B cell (primary cell): ENCODE measurements at regions not wholly inside any gene's neighbourhood (a gene's known extent, or its start where the extent isn't known, plus 50 kb on each side); places are given as distances from the start of the nearest gene placed in this dataset.

ENCODE experiments used
- ATAC-seq: fragments of 200-7000 bp; cut with Tn5 transposase; one replicate; pipeline ENCODE4 v1.10.0; 2021; ENCODE audit warnings: low read depth, mild to moderate bottlenecking, moderate number of reproducible peaks, moderate library complexity
- CTCF ChIA-PET: fragments of 350-600 bp; sonication (Branson Sonifier 250); formaldehyde crosslinking; loops from one replicate; lab custom pipeline; 2021; ENCODE audit warnings: antibody characterized with exemption, inconsistent platforms; lab: Charles Lee
- POLR2A ChIA-PET: fragments of 350-600 bp; sonication (Branson Sonifier 250); formaldehyde crosslinking; loops from one replicate; lab custom pipeline; 2021; ENCODE audit warnings: antibody characterized with exemption; lab: Charles Lee
- DNase-seq: peaks from one replicate; pipeline ENCODE4 v3.0.0; 2013
- H2AFZ ChIP-seq: 2 replicates; pipeline ENCODE4 v1.6.1; 2012; ENCODE audit warnings: mild to moderate bottlenecking, low read depth, low read length; ENCODE audit not compliant: insufficient read depth, poor library complexity, severe bottlenecking
- H3K27ac ChIP-seq, 2 donors: 1 replicate in 1 of 2; 2 replicates in 1 of 2; pipeline ENCODE4 v1.5.1; 2012 to 2013; ENCODE audit warnings: low read length in 2 of 2, mild to moderate bottlenecking in 2 of 2, moderate library complexity in 1 of 2
- H3K27me3 ChIP-seq, 4 experiments: fragments of 200-600 bp in 1 of 4; sonication (generic) in 1 of 4; replicated peaks in 1 of 4; 1 replicate in 2 of 4; 2 replicates in 2 of 4; pipeline versions ENCODE4 v1.6.1 to v1.7.0; 2013 to 2016; ENCODE audit warnings: low read length in 3 of 4, mild to moderate bottlenecking in 2 of 4, mixed read lengths in 1 of 4, moderate library complexity in 1 of 4; ENCODE audit not compliant: insufficient read depth in 4 of 4, control insufficient read depth in 3 of 4; ENCODE audit errors: control extremely low read depth in 1 of 4
- H3K36me3 ChIP-seq, 2 experiments: replicated peaks in 1 of 2; 1 replicate in 1 of 2; 2 replicates in 1 of 2; pipeline versions ENCODE4 v1.6.1 to v1.7.1; 2013; ENCODE audit warnings: low read length in 1 of 2; ENCODE audit not compliant: insufficient read depth in 2 of 2, control insufficient read depth in 1 of 2; ENCODE audit errors: control extremely low read depth in 1 of 2, extremely low read depth in 1 of 2
- H3K4me1 ChIP-seq, 2 donors: fragments of 200-600 bp in 1 of 2; sonication (generic) in 1 of 2; 1 replicate in 1 of 2; 2 replicates in 1 of 2; pipeline versions ENCODE4 v1.5.1 to v1.6.1; 2013 to 2017; ENCODE audit warnings: low read length in 2 of 2; ENCODE audit not compliant: control insufficient read depth in 2 of 2, insufficient read depth in 2 of 2
- H3K4me2 ChIP-seq: replicated peaks from 2 replicates; pipeline ENCODE3; 2012; ENCODE audit warnings: mild to moderate bottlenecking, low read depth, low read length; ENCODE audit not compliant: poor library complexity, severe bottlenecking
- H3K4me3 ChIP-seq, 5 experiments: fragments of 200-600 bp in 1 of 5; sonication (generic) in 1 of 5; 1 replicate in 3 of 5; 2 replicates in 2 of 5; pipeline versions ENCODE4 v1.5.1 to v1.7.0; 2011 to 2016; ENCODE audit warnings: low read length in 4 of 5, mild to moderate bottlenecking in 4 of 5, low read depth in 2 of 5, control low read depth in 1 of 5, moderate library complexity in 1 of 5; ENCODE audit not compliant: insufficient read depth in 1 of 5; ENCODE audit errors: control extremely low read depth in 1 of 5, extremely low read depth in 1 of 5
- H3K79me2 ChIP-seq: fragments of 200-600 bp; sonication (generic); one replicate; pipeline ENCODE4 v1.6.0; 2016; ENCODE audit warnings: low read length; ENCODE audit not compliant: control insufficient read depth, insufficient read depth
- H3K9ac ChIP-seq: fragments of 200-600 bp; sonication (generic); 2 replicates; pipeline ENCODE4 v1.6.1; 2017; ENCODE audit warnings: mild to moderate bottlenecking, low read length, moderate library complexity
- H3K9me3 ChIP-seq, 3 donors: one replicate each; pipeline versions ENCODE4 v1.6.1 to v1.7.1; 2013; ENCODE audit warnings: low read length in 2 of 3; ENCODE audit not compliant: control insufficient read depth in 2 of 3, insufficient read depth in 1 of 3; ENCODE audit errors: control extremely low read depth in 1 of 3
- H4K20me1 ChIP-seq: 2 replicates; pipeline ENCODE4 v1.6.0; 2012; ENCODE audit warnings: mild to moderate bottlenecking, low read length; ENCODE audit not compliant: insufficient read depth, control insufficient read depth, poor library complexity, severe bottlenecking
- H3K27ac Mint-ChIP-seq: one replicate; pipeline ENCODE4 v1.8.0; 2021; ENCODE audit warnings: mixed read lengths
- H3K27me3 Mint-ChIP-seq: one replicate; pipeline ENCODE4 v1.8.0; 2021; ENCODE audit warnings: mixed read lengths
- H3K4me1 Mint-ChIP-seq: one replicate; pipeline ENCODE4 v1.8.0; 2021; ENCODE audit warnings: mixed read lengths
- H3K4me3 Mint-ChIP-seq: one replicate; pipeline ENCODE4 v1.8.0; 2021; ENCODE audit warnings: mixed read lengths
- H3K9me3 Mint-ChIP-seq: one replicate; pipeline ENCODE4 v1.8.0; 2022; ENCODE audit warnings: mixed read lengths; ENCODE audit not compliant: insufficient read depth
- CTCF ChIP-seq: fragments of 200-600 bp; IDR thresholded peaks from one replicate; pipeline ENCODE4 v1.8.0; 2022; ENCODE audit warnings: antibody characterized with exemption, mild to moderate bottlenecking
- EZH2 ChIP-seq: IDR thresholded peaks from 2 replicates; pipeline ENCODE4 v1.6.1; 2012; ENCODE audit warnings: borderline replicate concordance, low read depth, mild to moderate bottlenecking, moderate library complexity, low read length; ENCODE audit not compliant: insufficient read depth, poor library complexity, severe bottlenecking
- WGBS: methylation state at CpG from one replicate; pipeline ENCODE4 v1.1.5; 2013; ENCODE audit warnings: missing lambda C conversion rate; ENCODE audit not compliant: insufficient coverage; 5-methylcytosine and 5-hydroxymethylcytosine counted together
- intact Hi-C: fragments of 100-400 bp; cut with micrococcal nuclease; formaldehyde crosslinking; loops from one replicate; pipeline ENCODE4 v1.10.0; 2022

GRCh38 chr20:56833427-56833826, 204.3 kb downstream of the TFAP2C start:
- Histone ChIP-seq H3K79me2 (no peaks in the 10 kb centered on the region), H3K36me3 (no peaks in the 10 kb centered on the region), H3K4me3 (no peak overlapping the region), H3K27ac (no peak overlapping the region), H3K4me2 (no peak overlapping the region), H2AFZ (no peak overlapping the region), H3K4me1 (no peaks in the 10 kb centered on the region), H3K27me3 (peaks cover 0 to 8% (median 3%) of the 10 kb centered on the region in 4 experiments), H3K9ac (no peak overlapping the region), H4K20me1 (no peaks in the 10 kb centered on the region), H3K9me3 (peaks cover 0 to 3% (median 0%) of the 10 kb centered on the region in 3 donors)
- TF ChIP-seq EZH2 (no peak), CTCF (no peak)
- Mint-ChIP-seq H3K4me1 (no peaks in the 10 kb centered on the region), H3K27ac (no peak overlapping the region), H3K4me3 (no peak overlapping the region), H3K27me3 (peaks cover 29% of the 10 kb centered on the region), H3K9me3 (no peaks in the 10 kb centered on the region)
- 76% methylated on average over 2 of the region's 5 CpGs for WGBS
- no peak for DNase-seq
- CTCF ChIA-PET, result no interaction called here
- POLR2A ChIA-PET, result no interaction called here
- intact Hi-C loops, result no loop called here
- ATAC-seq, result no peak

GRCh38 chr20:56835829-56836550, 206.9 kb downstream of the TFAP2C start:
- Histone ChIP-seq H3K9me3 (no peaks in the 10 kb centered on the region), H4K20me1 (no peaks in the 10 kb centered on the region), H2AFZ (no peak overlapping the region), H3K27me3 (peaks cover 0 to 3% (median 0%) of the 10 kb centered on the region in 4 experiments), H3K9ac (no peak overlapping the region), H3K27ac (no peak overlapping the region), H3K4me3 (no peak overlapping the region), H3K79me2 (no peaks in the 10 kb centered on the region), H3K4me2 (no peak overlapping the region), H3K36me3 (no peaks in the 10 kb centered on the region), H3K4me1 (no peaks in the 10 kb centered on the region)
- Mint-ChIP-seq H3K9me3 (no peaks in the 10 kb centered on the region), H3K27me3 (peaks cover 17% of the 10 kb centered on the region), H3K27ac (no peak overlapping the region), H3K4me3 (no peak overlapping the region), H3K4me1 (no peaks in the 10 kb centered on the region)
- ChIA-PET CTCF (no interaction called here), POLR2A (no interaction called here)
- 67% methylated on average over 1 of the region's 4 CpGs for WGBS
- intact Hi-C loops, result no loop called here
- TF ChIP-seq CTCF (no peak), EZH2 (no peak)
- ATAC-seq (no peak), DNase-seq (no peak)
